Liver (tissue), 8 donors: ENCODE measurements at regions not wholly inside any gene's neighbourhood (a gene's known extent, or its start where the extent isn't known, plus 50 kb on each side); places are given as distances from the start of the nearest gene placed in this dataset.

Source experiments
- DNase-seq: peaks from one replicate; pipeline ENCODE4 v3.0.0-alpha.2; 2017; ENCODE audit warnings: low spot score
- H3K27ac ChIP-seq, 2 donors: one replicate each; pipeline ENCODE4 v1.7.0; 2013; ENCODE audit warnings: inconsistent platforms in 2 of 2, low read length in 2 of 2, control low read depth in 1 of 2, low read depth in 1 of 2, mild to moderate bottlenecking in 1 of 2
- H3K27me3 ChIP-seq, 4 donors: one replicate each; pipeline versions ENCODE4 v1.6.1 to v1.7.0; 2013; ENCODE audit warnings: low read length in 3 of 4, inconsistent platforms in 1 of 4, mild to moderate bottlenecking in 1 of 4, moderate library complexity in 1 of 4; ENCODE audit not compliant: control insufficient read depth in 4 of 4, insufficient read depth in 4 of 4
- H3K36me3 ChIP-seq, 4 donors: one replicate each; pipeline versions ENCODE4 v1.6.1 to v1.7.0; 2013; ENCODE audit warnings: low read length in 3 of 4, mild to moderate bottlenecking in 3 of 4, low read depth in 1 of 4, moderate library complexity in 1 of 4; ENCODE audit not compliant: control insufficient read depth in 4 of 4, insufficient read depth in 3 of 4
- H3K4me1 ChIP-seq, 4 donors: one replicate each; pipeline versions ENCODE4 v1.6.1 to v1.7.0; 2013; ENCODE audit warnings: low read length in 3 of 4, mild to moderate bottlenecking in 3 of 4, moderate library complexity in 1 of 4; ENCODE audit not compliant: control insufficient read depth in 4 of 4, insufficient read depth in 4 of 4
- H3K4me3 ChIP-seq, 3 donors: one replicate each; pipeline versions ENCODE4 v1.6.1 to v1.7.0; 2013; ENCODE audit warnings: low read length in 3 of 3, control low read depth in 1 of 3, low read depth in 1 of 3, mild to moderate bottlenecking in 1 of 3
- H3K9ac ChIP-seq, 2 donors: one replicate each; pipeline ENCODE4 v1.7.0; 2013; ENCODE audit warnings: low read length in 2 of 2, mild to moderate bottlenecking in 2 of 2, moderate library complexity in 2 of 2, control low read depth in 1 of 2, low read depth in 1 of 2
- H3K9me3 ChIP-seq, 4 donors: one replicate each; pipeline versions ENCODE4 v1.6.1 to v1.7.0; 2013; ENCODE audit warnings: low read length in 3 of 4; ENCODE audit not compliant: control insufficient read depth in 4 of 4
- ATF3 ChIP-seq: IDR thresholded peaks from 2 replicates; pipeline ENCODE4 v1.6.1; 2016; ENCODE audit warnings: antibody characterized with exemption
- EGR1 ChIP-seq, 2 donors: IDR thresholded peaks; 2 replicates each; pipeline ENCODE4 v1.6.1; 2016 to 2018; ENCODE audit warnings: antibody characterized with exemption in 2 of 2, low read depth in 2 of 2
- FOXA1 ChIP-seq: IDR thresholded peaks from 2 replicates; pipeline ENCODE4 v1.6.1; 2016; ENCODE audit warnings: antibody characterized with exemption
- HNF4A ChIP-seq, 2 donors: conservative IDR thresholded peaks; 2 replicates each; pipeline ENCODE4 v1.6.1; 2016; ENCODE audit warnings: antibody characterized with exemption in 2 of 2, mild to moderate bottlenecking in 2 of 2
- MAX ChIP-seq: IDR thresholded peaks from 2 replicates; pipeline ENCODE4 v1.6.1; 2016; ENCODE audit warnings: antibody characterized with exemption
- NR2F2 ChIP-seq: IDR thresholded peaks from 2 replicates; pipeline ENCODE4 v1.6.1; 2016; ENCODE audit warnings: antibody characterized with exemption
- RAD21 ChIP-seq, 2 donors: IDR thresholded peaks; 2 replicates each; pipeline ENCODE4 v1.6.1; 2016; ENCODE audit warnings: antibody characterized with exemption in 2 of 2, mild to moderate bottlenecking in 2 of 2
- RXRA ChIP-seq, 2 donors: IDR thresholded peaks; 2 replicates each; pipeline ENCODE4 v1.6.1; 2017 to 2018; ENCODE audit warnings: antibody characterized with exemption in 2 of 2, mild to moderate bottlenecking in 1 of 2
- SP1 ChIP-seq: IDR thresholded peaks from 2 replicates; pipeline ENCODE4 v1.6.1; 2018; ENCODE audit warnings: antibody characterized with exemption, mild to moderate bottlenecking
- WGBS: extraction: QIAGEN DNeasy Blood & Tissue Kit; methylation state at CpG from one replicate; pipeline ENCODE4 v1.1.7; 2013; 5-methylcytosine and 5-hydroxymethylcytosine counted together
- TF ChIP-seq, protein P1 (sequence below): IDR thresholded peaks from 2 replicates; pipeline ENCODE4 v1.6.1; 2016; ENCODE audit warnings: antibody characterized with exemption
- TF ChIP-seq, protein P2 (sequence below): fragments of 150-350 bp; IDR thresholded peaks from 2 replicates; pipeline ENCODE4 v1.5.1; 2017; ENCODE audit warnings: improper control_type of control experiment, low read depth, low read length; ENCODE audit not compliant: missing input control
- TF ChIP-seq, protein P3 (sequence below): IDR thresholded peaks from 2 replicates; pipeline ENCODE4 v1.6.1; 2016; ENCODE audit warnings: antibody characterized with exemption, mild to moderate bottlenecking
- donor health status: healthy.
- donor health status: healthy.
- donor health status: healthy.
- donor health status: healthy.
- donor health status: healthy.

DNA sequence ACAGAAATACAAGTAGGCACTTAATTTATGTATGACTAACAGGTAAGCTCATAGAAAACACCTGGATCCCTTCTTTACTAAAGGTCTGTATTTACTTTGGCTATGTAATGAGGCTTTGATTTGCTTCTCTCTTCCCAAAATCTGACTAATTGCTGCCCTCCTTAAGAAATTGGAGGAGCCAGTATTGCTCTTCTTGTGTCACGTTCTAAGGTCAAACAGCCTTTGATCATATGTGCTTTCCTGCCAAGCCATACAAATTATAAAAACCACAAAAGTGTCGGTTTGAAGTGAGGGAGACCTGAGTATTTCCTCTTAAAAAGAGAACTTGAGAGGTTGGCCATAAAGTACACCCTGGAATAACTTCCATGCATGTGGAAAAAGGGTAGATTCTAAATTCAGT, 112.1 kb upstream of the MB21D2 start:
- Histone ChIP-seq H3K27ac (no peak overlapping the region), H3K4me1 (no peaks in the 10 kb centered on the region), H3K27me3 (peaks cover 0 to 6% (median 0%) of the 10 kb centered on the region in 4 donors), H3K9me3 (no peaks in the 10 kb centered on the region), H3K9ac (no peak overlapping the region), H3K4me3 (no peak overlapping the region), H3K36me3 (no peaks in the 10 kb centered on the region)
- WGBS = 46% methylated on average over 2 of the region's 2 CpGs
- DNase-seq = no peak
- TF ChIP-seq FOXA1 = no peak
- no peak for TF ChIP-seq ATF3
- TF ChIP-seq NR2F2 = no peak
- TF ChIP-seq, protein P1, sequence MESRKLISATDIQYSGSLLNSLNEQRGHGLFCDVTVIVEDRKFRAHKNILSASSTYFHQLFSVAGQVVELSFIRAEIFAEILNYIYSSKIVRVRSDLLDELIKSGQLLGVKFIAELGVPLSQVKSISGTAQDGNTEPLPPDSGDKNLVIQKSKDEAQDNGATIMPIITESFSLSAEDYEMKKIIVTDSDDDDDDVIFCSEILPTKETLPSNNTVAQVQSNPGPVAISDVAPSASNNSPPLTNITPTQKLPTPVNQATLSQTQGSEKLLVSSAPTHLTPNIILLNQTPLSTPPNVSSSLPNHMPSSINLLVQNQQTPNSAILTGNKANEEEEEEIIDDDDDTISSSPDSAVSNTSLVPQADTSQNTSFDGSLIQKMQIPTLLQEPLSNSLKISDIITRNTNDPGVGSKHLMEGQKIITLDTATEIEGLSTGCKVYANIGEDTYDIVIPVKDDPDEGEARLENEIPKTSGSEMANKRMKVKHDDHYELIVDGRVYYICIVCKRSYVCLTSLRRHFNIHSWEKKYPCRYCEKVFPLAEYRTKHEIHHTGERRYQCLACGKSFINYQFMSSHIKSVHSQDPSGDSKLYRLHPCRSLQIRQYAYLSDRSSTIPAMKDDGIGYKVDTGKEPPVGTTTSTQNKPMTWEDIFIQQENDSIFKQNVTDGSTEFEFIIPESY = no peak
- TF ChIP-seq, protein P2, sequence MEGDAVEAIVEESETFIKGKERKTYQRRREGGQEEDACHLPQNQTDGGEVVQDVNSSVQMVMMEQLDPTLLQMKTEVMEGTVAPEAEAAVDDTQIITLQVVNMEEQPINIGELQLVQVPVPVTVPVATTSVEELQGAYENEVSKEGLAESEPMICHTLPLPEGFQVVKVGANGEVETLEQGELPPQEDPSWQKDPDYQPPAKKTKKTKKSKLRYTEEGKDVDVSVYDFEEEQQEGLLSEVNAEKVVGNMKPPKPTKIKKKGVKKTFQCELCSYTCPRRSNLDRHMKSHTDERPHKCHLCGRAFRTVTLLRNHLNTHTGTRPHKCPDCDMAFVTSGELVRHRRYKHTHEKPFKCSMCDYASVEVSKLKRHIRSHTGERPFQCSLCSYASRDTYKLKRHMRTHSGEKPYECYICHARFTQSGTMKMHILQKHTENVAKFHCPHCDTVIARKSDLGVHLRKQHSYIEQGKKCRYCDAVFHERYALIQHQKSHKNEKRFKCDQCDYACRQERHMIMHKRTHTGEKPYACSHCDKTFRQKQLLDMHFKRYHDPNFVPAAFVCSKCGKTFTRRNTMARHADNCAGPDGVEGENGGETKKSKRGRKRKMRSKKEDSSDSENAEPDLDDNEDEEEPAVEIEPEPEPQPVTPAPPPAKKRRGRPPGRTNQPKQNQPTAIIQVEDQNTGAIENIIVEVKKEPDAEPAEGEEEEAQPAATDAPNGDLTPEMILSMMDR = no peak
- TF ChIP-seq SP1 = no peak
- no peak for TF ChIP-seq HNF4A (conservative IDR thresholded peaks at IDR 0.05)
- no peak for TF ChIP-seq EGR1 (IDR thresholded peaks at IDR 0.05; ENCODE audit: low read depth in 2 of 2)

GRCh38 chr3:193030276-193030675, 112.6 kb upstream of the MB21D2 start:
- H3K36me3 ChIP-seq = no peaks in the 10 kb centered on the region
- 36% methylated on average over 2 of the region's 2 CpGs for WGBS
- H3K27ac ChIP-seq = no peak overlapping the region
- H3K9me3 ChIP-seq = no peaks in the 10 kb centered on the region
- no peak overlapping the region for H3K4me3 ChIP-seq
- DNase-seq = no peak
- H3K9ac ChIP-seq = no peak overlapping the region
- TF ChIP-seq ATF3 (no peak), NR2F2 (no peak), RXRA (IDR thresholded peaks at IDR 0.05) (no peak), MAX (no peak), SP1 (no peak), EGR1 (IDR thresholded peaks at IDR 0.05; ENCODE audit: low read depth in 2 of 2) (no peak), RAD21 (IDR thresholded peaks at IDR 0.05) (no peak)
- TF ChIP-seq, protein P3, sequence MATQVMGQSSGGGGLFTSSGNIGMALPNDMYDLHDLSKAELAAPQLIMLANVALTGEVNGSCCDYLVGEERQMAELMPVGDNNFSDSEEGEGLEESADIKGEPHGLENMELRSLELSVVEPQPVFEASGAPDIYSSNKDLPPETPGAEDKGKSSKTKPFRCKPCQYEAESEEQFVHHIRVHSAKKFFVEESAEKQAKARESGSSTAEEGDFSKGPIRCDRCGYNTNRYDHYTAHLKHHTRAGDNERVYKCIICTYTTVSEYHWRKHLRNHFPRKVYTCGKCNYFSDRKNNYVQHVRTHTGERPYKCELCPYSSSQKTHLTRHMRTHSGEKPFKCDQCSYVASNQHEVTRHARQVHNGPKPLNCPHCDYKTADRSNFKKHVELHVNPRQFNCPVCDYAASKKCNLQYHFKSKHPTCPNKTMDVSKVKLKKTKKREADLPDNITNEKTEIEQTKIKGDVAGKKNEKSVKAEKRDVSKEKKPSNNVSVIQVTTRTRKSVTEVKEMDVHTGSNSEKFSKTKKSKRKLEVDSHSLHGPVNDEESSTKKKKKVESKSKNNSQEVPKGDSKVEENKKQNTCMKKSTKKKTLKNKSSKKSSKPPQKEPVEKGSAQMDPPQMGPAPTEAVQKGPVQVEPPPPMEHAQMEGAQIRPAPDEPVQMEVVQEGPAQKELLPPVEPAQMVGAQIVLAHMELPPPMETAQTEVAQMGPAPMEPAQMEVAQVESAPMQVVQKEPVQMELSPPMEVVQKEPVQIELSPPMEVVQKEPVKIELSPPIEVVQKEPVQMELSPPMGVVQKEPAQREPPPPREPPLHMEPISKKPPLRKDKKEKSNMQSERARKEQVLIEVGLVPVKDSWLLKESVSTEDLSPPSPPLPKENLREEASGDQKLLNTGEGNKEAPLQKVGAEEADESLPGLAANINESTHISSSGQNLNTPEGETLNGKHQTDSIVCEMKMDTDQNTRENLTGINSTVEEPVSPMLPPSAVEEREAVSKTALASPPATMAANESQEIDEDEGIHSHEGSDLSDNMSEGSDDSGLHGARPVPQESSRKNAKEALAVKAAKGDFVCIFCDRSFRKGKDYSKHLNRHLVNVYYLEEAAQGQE = no peak
- TF ChIP-seq, protein P1 = no peak
- peaks cover 0 to 6% (median 0%) of the 10 kb centered on the region in 4 donors for H3K27me3 ChIP-seq
- H3K4me1 ChIP-seq = no peaks in the 10 kb centered on the region
